H9 (cell line): ENCODE measurements at regions not wholly inside any gene's neighbourhood (a gene's known extent, or its start where the extent isn't known, plus 50 kb on each side); places are given as distances from the start of the nearest gene placed in this dataset.

Experiments
- DNase-seq: peaks from one replicate; pipeline ENCODE4 v3.0.0-alpha.2; 2017
- H2AFZ ChIP-seq: one replicate; pipeline ENCODE4 v1.6.1; 2013; ENCODE audit warnings: mild to moderate bottlenecking, low read length, control low read depth, moderate library complexity
- H2AK5ac ChIP-seq: 2 replicates; pipeline ENCODE4 v1.6.1; 2013; ENCODE audit warnings: low read length, control low read depth, mixed read lengths; ENCODE audit not compliant: insufficient read length
- H2BK120ac ChIP-seq: one replicate; pipeline ENCODE4 v1.6.1; 2013; ENCODE audit warnings: low read depth, mild to moderate bottlenecking, low read length, control low read depth, inconsistent platforms; ENCODE audit not compliant: poor library complexity, severe bottlenecking
- H2BK12ac ChIP-seq: 2 replicates; pipeline ENCODE4 v1.6.1; 2013; ENCODE audit warnings: low read length, control low read depth, mixed read lengths, low read depth; ENCODE audit not compliant: insufficient read length
- H2BK15ac ChIP-seq: 2 replicates; pipeline ENCODE4 v1.6.1; 2013; ENCODE audit warnings: low read depth, low read length, control low read depth
- H2BK20ac ChIP-seq: one replicate; pipeline ENCODE4 v1.6.1; 2013; ENCODE audit warnings: low read depth, mild to moderate bottlenecking, low read length, control low read depth, inconsistent platforms; ENCODE audit not compliant: poor library complexity, severe bottlenecking
- H2BK5ac ChIP-seq: 2 replicates; pipeline ENCODE4 v1.6.1; 2013; ENCODE audit warnings: low read length, control low read depth, mixed read lengths; ENCODE audit not compliant: insufficient read length
- H3K14ac ChIP-seq: 2 replicates; pipeline ENCODE4 v1.6.1; 2013; ENCODE audit warnings: low read length, control low read depth; ENCODE audit not compliant: insufficient read depth
- H3K18ac ChIP-seq: 2 replicates; pipeline ENCODE4 v1.6.1; 2013; ENCODE audit warnings: low read depth, mild to moderate bottlenecking, mixed read lengths, low read length, control low read depth; ENCODE audit not compliant: insufficient read length
- H3K23ac ChIP-seq: 2 replicates; pipeline ENCODE4 v1.6.1; 2013; ENCODE audit warnings: low read length, control low read depth, mixed read lengths, low read depth; ENCODE audit not compliant: insufficient read length
- H3K23me2 ChIP-seq: 2 replicates; pipeline ENCODE4 v1.6.1; 2013; ENCODE audit warnings: low read depth, mild to moderate bottlenecking, mixed read lengths, low read length, control low read depth; ENCODE audit not compliant: insufficient read length, poor library complexity, severe bottlenecking
- H3K27ac ChIP-seq: 2 replicates; pipeline ENCODE4 v1.5.1; 2013; ENCODE audit warnings: low read length, control low read depth, mixed read lengths, low read depth; ENCODE audit not compliant: insufficient read length
- H3K27me3 ChIP-seq: 2 replicates; pipeline ENCODE4 v1.6.1; 2013; ENCODE audit warnings: low read length, control low read depth, inconsistent platforms; ENCODE audit not compliant: insufficient read depth
- H3K4ac ChIP-seq: 2 replicates; pipeline ENCODE4 v1.6.1; 2013; ENCODE audit warnings: low read depth, mild to moderate bottlenecking, control low read depth, inconsistent platforms, low read length, moderate library complexity
- H3K4me1 ChIP-seq: 2 replicates; pipeline ENCODE4 v1.6.1; 2013; ENCODE audit warnings: low read length, control low read depth, inconsistent platforms; ENCODE audit not compliant: insufficient read depth
- H3K4me2 ChIP-seq: 2 replicates; pipeline ENCODE4 v1.6.1; 2013; ENCODE audit warnings: low read length, control low read depth, mixed read lengths; ENCODE audit not compliant: insufficient read length, insufficient read depth
- H3K56ac ChIP-seq: 2 replicates; pipeline ENCODE4 v1.6.1; 2013; ENCODE audit warnings: low read depth, mild to moderate bottlenecking, mixed read lengths, low read length, control low read depth; ENCODE audit not compliant: insufficient read length
- H3K79me1 ChIP-seq: 2 replicates; pipeline ENCODE4 v1.6.1; 2013; ENCODE audit warnings: low read depth, mild to moderate bottlenecking, moderate library complexity, low read length, control low read depth, inconsistent platforms; ENCODE audit not compliant: insufficient read depth, poor library complexity, severe bottlenecking
- H3K79me2 ChIP-seq: 2 replicates; pipeline ENCODE4 v1.6.1; 2013; ENCODE audit warnings: low read length, control low read depth, inconsistent platforms; ENCODE audit not compliant: insufficient read depth
- H3K9ac ChIP-seq: 2 replicates; pipeline ENCODE4 v1.6.1; 2013; ENCODE audit warnings: low read length, control low read depth, mixed read lengths; ENCODE audit not compliant: insufficient read length; ENCODE audit errors: extremely low read depth
- H3K9me3 ChIP-seq: one replicate; pipeline ENCODE4 v1.6.1; 2013; ENCODE audit warnings: low read depth, low read length, inconsistent platforms; ENCODE audit not compliant: control insufficient read depth
- H3T11ph ChIP-seq: one replicate; pipeline ENCODE4 v1.6.1; 2013; ENCODE audit warnings: mild to moderate bottlenecking, low read length, control low read depth, inconsistent platforms
- H4K20me1 ChIP-seq: one replicate; pipeline ENCODE4 v1.6.1; 2013; ENCODE audit not compliant: control insufficient read depth, insufficient read length, insufficient read depth
- H4K5ac ChIP-seq: 2 replicates; pipeline ENCODE4 v1.6.1; 2013; ENCODE audit warnings: low read depth, mild to moderate bottlenecking, mixed read lengths, low read length, control low read depth; ENCODE audit not compliant: insufficient read length
- H4K8ac ChIP-seq: replicated peaks from 2 replicates; pipeline ENCODE4 v1.6.1; 2013; ENCODE audit warnings: low read length, control low read depth, mixed read lengths, low read depth; ENCODE audit not compliant: insufficient read length
- H4K91ac ChIP-seq: 2 replicates; pipeline ENCODE4 v1.6.1; 2013; ENCODE audit warnings: low read depth, mild to moderate bottlenecking, moderate library complexity, mixed read lengths, low read length, control low read depth; ENCODE audit not compliant: insufficient read length
- H3K27ac Mint-ChIP-seq, 3 experiments: 2 replicates in 2 of 3; 3 replicates in 1 of 3; pipeline ENCODE4 v1.8.0; 2020 to 2021; ENCODE audit warnings: mixed read lengths in 3 of 3, mild to moderate bottlenecking in 1 of 3, moderate library complexity in 1 of 3
- H3K27me3 Mint-ChIP-seq: 2 replicates; pipeline ENCODE4 v1.8.0; 2021; ENCODE audit warnings: low read depth, mild to moderate bottlenecking, moderate library complexity, mixed read lengths
- H3K36me3 Mint-ChIP-seq, 3 experiments: 2 replicates in 2 of 3; 3 replicates in 1 of 3; pipeline ENCODE4 v1.8.0; 2020 to 2021; ENCODE audit warnings: low read depth in 3 of 3, mixed read lengths in 3 of 3; ENCODE audit not compliant: insufficient read depth in 1 of 3
- H3K4me1 Mint-ChIP-seq, 2 experiments: 2 replicates each; pipeline ENCODE4 v1.8.0; 2020; ENCODE audit warnings: mixed read lengths in 2 of 2
- H3K4me3 Mint-ChIP-seq, 2 experiments: 2 replicates in 1 of 2; 3 replicates in 1 of 2; pipeline ENCODE4 v1.8.0; 2020 to 2021; ENCODE audit warnings: mild to moderate bottlenecking in 2 of 2, mixed read lengths in 2 of 2, moderate library complexity in 1 of 2
- H3K9me3 Mint-ChIP-seq, 2 experiments: 2 replicates in 1 of 2; 3 replicates in 1 of 2; pipeline ENCODE4 v1.8.0; 2020; ENCODE audit warnings: mild to moderate bottlenecking in 2 of 2, mixed read lengths in 2 of 2, moderate library complexity in 1 of 2
- CTCF ChIP-seq: fragments of 200-600 bp; sonication (generic); conservative IDR thresholded peaks from 3 replicates; pipeline ENCODE4 v1.8.0; 2021; ENCODE audit warnings: antibody characterized with exemption, mild to moderate bottlenecking
- WGBS: extraction: QIAGEN DNeasy Blood & Tissue Kit; methylation state at CpG from one replicate; pipeline ENCODE4 v1.1.7; 2013; ENCODE audit warnings: missing lambda C conversion rate, low lambda C conversion rate, mixed read lengths; ENCODE audit not compliant: insufficient read length; ENCODE audit errors: extremely low coverage; 5-methylcytosine and 5-hydroxymethylcytosine counted together

- no peak for TF ChIP-seq CTCF
- no peak overlapping the region for H4K8ac ChIP-seq
- no peak overlapping the region for H4K91ac ChIP-seq
- H3K4me2 ChIP-seq, result peak overlapping the region; percentile 92
- H2BK20ac ChIP-seq, result no peak overlapping the region
- no peak overlapping the region for H3K4ac ChIP-seq
- no peaks in the 10 kb centered on the region for H3K27me3 ChIP-seq
- peaks cover 7% of the 10 kb centered on the region for H3K23me2 ChIP-seq
- no peaks in the 10 kb centered on the region for H4K20me1 ChIP-seq
- H3K56ac ChIP-seq, result no peak overlapping the region
- H3K27ac ChIP-seq, result no peak overlapping the region
- no peak overlapping the region for H3K23ac ChIP-seq
- no peak overlapping the region for H2BK120ac ChIP-seq
- peaks cover 9% of the 10 kb centered on the region for H3K9me3 ChIP-seq
- H3K9ac ChIP-seq, result no peak overlapping the region
- H3K79me1 ChIP-seq, result no peaks in the 10 kb centered on the region
- Mint-ChIP-seq H3K4me1 (peaks cover 37 to 40% of the 10 kb centered on the region in 2 experiments), H3K27ac (peak overlapping the region; percentile 94 to 97 (median 96)), H3K4me3 (peak overlapping the region; percentile 59 to 76), H3K9me3 (peaks cover 15 to 27% of the 10 kb centered on the region in 2 experiments), H3K36me3 (peaks cover 14 to 19% (median 14%) of the 10 kb centered on the region in 3 experiments), H3K27me3 (peaks cover 39% of the 10 kb centered on the region)
- H3T11ph ChIP-seq, result no peak overlapping the region
- no peak overlapping the region for H4K5ac ChIP-seq
- no peak overlapping the region for H2BK12ac ChIP-seq
- peak; percentile 83 for DNase-seq
- WGBS, result no CpG with 5 or more reads among the region's 20 CpGs
- H2AFZ ChIP-seq, result no peak overlapping the region
- no peak overlapping the region for H2BK5ac ChIP-seq
- H2BK15ac ChIP-seq, result no peak overlapping the region
- H3K14ac ChIP-seq, result no peak overlapping the region; the same call in 1 of the 2 replicates
- no peaks in the 10 kb centered on the region for H3K79me2 ChIP-seq
- H2AK5ac ChIP-seq, result no peak overlapping the region
- peaks cover 2% of the 10 kb centered on the region; the same call in 1 of the 2 replicates for H3K4me1 ChIP-seq
- H3K18ac ChIP-seq, result peak overlapping the region; percentile 40
Measured at GRCh38 chrX:981791-982626, 230.4 kb downstream of the CRLF2 start.
